Transverse colon (tissue), 3 donors: ENCODE measurements at regions not wholly inside any gene's neighbourhood (a gene's known extent, or its start where the extent isn't known, plus 50 kb on each side); places are given as distances from the start of the nearest gene placed in this dataset.

Source experiments
- EP300 ChIP-seq: sonication (generic); formaldehyde crosslinking; IDR thresholded peaks from one replicate; pipeline ENCODE4 v1.6.1; 2017; ENCODE audit warnings: antibody characterized with exemption, low read depth
- POLR2AphosphoS5 ChIP-seq, 3 donors: sonication (generic); formaldehyde crosslinking; IDR thresholded peaks; one replicate each; pipeline ENCODE4 v1.6.1; 2016; ENCODE audit warnings: antibody characterized with exemption in 3 of 3

DNA sequence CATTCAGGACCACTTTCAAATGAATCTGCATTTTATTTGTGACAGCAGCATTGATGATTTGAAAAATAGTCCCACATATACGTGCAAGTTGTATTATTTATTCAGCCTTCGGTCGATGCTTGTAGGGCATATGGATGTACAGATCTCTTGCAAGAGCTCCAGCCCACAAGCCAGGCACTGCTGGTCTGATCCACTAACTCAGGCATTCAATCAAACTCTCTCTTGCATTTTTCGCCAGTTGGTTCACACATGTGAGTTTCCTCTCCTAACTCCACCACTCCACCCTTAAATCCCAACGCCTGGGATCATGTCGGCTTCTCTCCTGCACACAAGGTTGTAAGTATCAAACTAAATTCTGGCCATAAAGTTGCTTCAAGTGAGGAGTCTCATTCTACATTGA is 318.7 kb downstream of the CYP26B1 start:
- TF ChIP-seq EP300 (no peak), POLR2AphosphoS5 (IDR thresholded peaks at IDR 0.05) (no peak)
